Activated CD8-positive, alpha-beta memory T cell treated with anti-CD3 and anti-CD28 coated beads for 36 hours (primary cell): ENCODE measurements at regions not wholly inside any gene's neighbourhood (a gene's known extent, or its start where the extent isn't known, plus 50 kb on each side); places are given as distances from the start of the nearest gene placed in this dataset.

Experiments
- CTCF ChIA-PET: fragments of 350-600 bp; sonication (Branson Sonifier 250); formaldehyde crosslinking; loops from one replicate; lab custom pipeline; 2021; ENCODE audit warnings: antibody characterized with exemption; lab: Charles Lee
- POLR2A ChIA-PET: fragments of 350-600 bp; sonication (Branson Sonifier 250); formaldehyde crosslinking; loops from one replicate; lab custom pipeline; 2021; ENCODE audit warnings: antibody characterized with exemption; lab: Charles Lee

GRCh38 chrX:97968376-97969163 is 1084.9 kb downstream of the RPA4 start:
- ChIA-PET POLR2A (no interaction called here), CTCF (no interaction called here)

- CTCF ChIA-PET: no interaction called here
- POLR2A ChIA-PET: no interaction called here
Observed at GRCh38 chrX:97984641-97985040, 1100.9 kb downstream of the RPA4 start.

- ChIA-PET POLR2A (no interaction called here), CTCF (no interaction called here)
Observed at GRCh38 chrX:97985096-97985495, 1101.4 kb downstream of the RPA4 start.

- ChIA-PET POLR2A (no interaction called here), CTCF (no interaction called here)
Observed at GRCh38 chrX:97987979-97988378, 1104.3 kb downstream of the RPA4 start.

- CTCF ChIA-PET: no interaction called here
- POLR2A ChIA-PET: no interaction called here
Observed at GRCh38 chrX:97995834-97996233, 1112.1 kb downstream of the RPA4 start.

- ChIA-PET POLR2A (no interaction called here), CTCF (no interaction called here)
Observed at GRCh38 chrX:98028691-98029090, 1145.0 kb downstream of the RPA4 start.

- POLR2A ChIA-PET: no interaction called here
- CTCF ChIA-PET: no interaction called here
Observed at GRCh38 chrX:98029861-98030260, 1146.2 kb downstream of the RPA4 start.

GRCh38 chrX:98057176-98057575 is 1173.5 kb downstream of the RPA4 start:
- POLR2A ChIA-PET: no interaction called here
- CTCF ChIA-PET: no interaction called here

GRCh38 chrX:98065151-98065550 is 1181.4 kb downstream of the RPA4 start:
- ChIA-PET POLR2A (no interaction called here), CTCF (no interaction called here)

- CTCF ChIA-PET: no interaction called here
- POLR2A ChIA-PET: no interaction called here
Observed at GRCh38 chrX:98067611-98068010, 1183.9 kb downstream of the RPA4 start.

- CTCF ChIA-PET: no interaction called here
- POLR2A ChIA-PET: no interaction called here
Observed at GRCh38 chrX:98068024-98068580, 1184.4 kb downstream of the RPA4 start.

- POLR2A ChIA-PET: no interaction called here
- CTCF ChIA-PET: no interaction called here
Observed at GRCh38 chrX:98071331-98071730, 1187.6 kb downstream of the RPA4 start.

- ChIA-PET CTCF (no interaction called here), POLR2A (no interaction called here)
Observed at GRCh38 chrX:98077440-98077839, 1193.7 kb downstream of the RPA4 start.

- ChIA-PET POLR2A (no interaction called here), CTCF (no interaction called here)
Observed at GRCh38 chrX:98111684-98112083, 1228.0 kb downstream of the RPA4 start.

- CTCF ChIA-PET: no interaction called here
- POLR2A ChIA-PET: no interaction called here
Observed at GRCh38 chrX:98114021-98114420, 1230.3 kb downstream of the RPA4 start.

- ChIA-PET POLR2A (no interaction called here), CTCF (no interaction called here)
Observed at GRCh38 chrX:98141466-98141865, 1257.8 kb downstream of the RPA4 start.

GRCh38 chrX:98191003-98191402 is 1307.3 kb downstream of the RPA4 start:
- CTCF ChIA-PET: no interaction called here

GRCh38 chrX:98194036-98194435 is 1310.3 kb downstream of the RPA4 start:
- ChIA-PET CTCF (no interaction called here), POLR2A (no interaction called here)

More at GRCh38 chrX:98191003-98191402, 1307.3 kb downstream of the RPA4 start:
- POLR2A ChIA-PET: no interaction called here

GRCh38 chrX:98203800-98204199 is 1320.1 kb downstream of the RPA4 start:
- ChIA-PET CTCF (no interaction called here), POLR2A (no interaction called here)

GRCh38 chrX:98207947-98208346 is 1324.2 kb downstream of the RPA4 start:
- CTCF ChIA-PET: no interaction called here
- POLR2A ChIA-PET: no interaction called here

GRCh38 chrX:98231003-98231402 is 1347.3 kb downstream of the RPA4 start:
- POLR2A ChIA-PET: no interaction called here
- CTCF ChIA-PET: no interaction called here
